ENCODE measurements at regions not wholly inside any gene's neighbourhood (a gene's known extent, or its start where the extent isn't known, plus 50 kb on each side); places are given as distances from the start of the nearest gene placed in this dataset.

DNA sequence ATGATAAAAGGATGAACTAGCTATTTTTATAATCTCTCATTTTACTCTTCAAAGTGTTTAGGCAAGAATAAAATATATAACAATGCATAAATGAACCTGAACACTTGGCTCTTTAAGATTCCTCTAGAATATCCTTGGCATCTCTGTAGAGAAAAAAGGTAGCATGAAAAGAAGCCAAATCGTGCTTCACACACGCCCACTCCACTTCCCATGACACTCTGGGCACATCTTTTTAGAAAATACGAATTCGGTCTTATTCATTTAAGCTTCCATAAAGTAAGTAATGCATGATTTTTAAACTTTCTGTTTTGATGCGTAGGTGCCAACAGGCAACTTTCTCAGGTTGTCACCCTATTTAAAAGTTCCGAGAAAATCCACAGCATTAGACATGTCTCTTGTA is 73.6 kb upstream of the SORBS2 start:
- H3K4me3 ChIP-seq = no peak overlapping the region
- no peaks in the 10 kb centered on the region for H3K36me3 ChIP-seq (ENCODE audit: insufficient read depth, low read length)
- no peak for DNase-seq (ENCODE audit: low read depth, low spot score)
- no peak overlapping the region for H3K27ac ChIP-seq
- H3K9me3 ChIP-seq (ENCODE audit: low read depth, low read length) = no peaks in the 10 kb centered on the region
- no peak overlapping the region for H3K9ac ChIP-seq (ENCODE audit: insufficient read length)
- TF ChIP-seq POLR2AphosphoS5 (IDR thresholded peaks at IDR 0.05; ENCODE audit: borderline replicate concordance, low read depth, low read length) (no peak), EZH2 (IDR thresholded peaks at IDR 0.05) (no peak), FOXP2 (optimal IDR thresholded peaks at IDR 0.05; ENCODE audit: control extremely low read depth, extremely low read length, insufficient read depth) (no peak)

DNA sequence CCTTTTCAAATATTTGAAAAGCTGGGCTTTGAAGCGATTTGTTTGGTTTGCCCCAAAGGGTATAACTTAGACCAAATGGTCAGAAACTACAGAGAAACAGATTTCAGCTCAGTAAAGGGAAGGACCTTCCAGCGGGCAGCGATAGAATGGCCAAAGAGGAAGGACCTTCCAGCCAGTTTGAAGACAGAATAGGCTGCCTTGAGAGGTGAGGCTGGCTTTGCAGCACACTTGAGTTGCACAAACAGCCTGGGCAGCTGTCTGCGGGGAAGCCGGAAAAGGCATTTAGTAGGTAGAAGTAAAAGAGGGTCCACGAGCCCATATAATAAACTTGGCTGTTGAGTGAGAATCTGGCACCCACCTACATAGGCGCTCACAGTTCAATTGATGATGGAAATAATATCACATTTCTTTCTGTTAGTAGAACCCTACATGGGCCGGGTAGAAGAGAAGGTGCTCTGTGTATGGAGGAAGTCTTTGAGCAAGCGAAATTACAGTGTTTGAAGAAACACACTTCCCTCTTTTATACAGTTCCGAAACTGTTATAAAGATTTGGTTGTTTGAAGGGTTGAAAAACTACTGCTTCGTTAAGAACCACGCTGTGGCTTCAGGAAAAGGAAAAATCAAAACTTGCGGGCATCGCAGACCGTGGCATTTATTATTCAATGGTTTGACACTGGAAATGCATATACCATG is 75.0 kb upstream of the SORBS2 start:
- H3K4me3 ChIP-seq = no peak overlapping the region
- H3K9me3 ChIP-seq (ENCODE audit: low read depth, low read length) = no peaks in the 10 kb centered on the region
- no peak overlapping the region for H3K27ac ChIP-seq
- H3K36me3 ChIP-seq (ENCODE audit: insufficient read depth, low read length) = no peaks in the 10 kb centered on the region
- TF ChIP-seq EZH2 (IDR thresholded peaks at IDR 0.05) = no peak
- TF ChIP-seq FOXP2 (optimal IDR thresholded peaks at IDR 0.05; ENCODE audit: control extremely low read depth, extremely low read length, insufficient read depth) = no peak
- no peak for TF ChIP-seq POLR2AphosphoS5 (IDR thresholded peaks at IDR 0.05; ENCODE audit: borderline replicate concordance, low read depth, low read length)
- H3K9ac ChIP-seq (ENCODE audit: insufficient read length) = no peak overlapping the region
- no peak for DNase-seq (ENCODE audit: low read depth, low spot score)

DNA sequence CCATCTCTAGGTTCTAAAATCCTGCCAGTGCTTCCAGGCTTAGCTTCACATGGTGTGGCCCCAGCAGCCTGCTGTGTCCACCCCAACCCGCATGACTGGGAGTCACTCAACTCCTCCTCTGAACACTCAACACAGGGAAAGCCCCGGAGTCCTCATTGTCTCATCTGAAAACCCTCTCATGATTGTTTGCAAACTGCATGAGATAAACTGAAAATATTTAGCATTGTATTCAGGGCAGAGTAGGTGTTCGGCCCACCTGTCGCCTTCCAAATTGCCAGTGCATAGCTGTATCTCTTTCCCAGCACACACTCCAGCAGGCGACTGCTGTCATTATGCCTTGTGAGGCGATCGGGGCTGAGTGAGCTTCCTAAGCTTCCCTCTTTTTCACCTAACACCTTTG is 76.7 kb upstream of the SORBS2 start:
- H3K36me3 ChIP-seq (ENCODE audit: insufficient read depth, low read length) = no peaks in the 10 kb centered on the region
- TF ChIP-seq FOXP2 (optimal IDR thresholded peaks at IDR 0.05; ENCODE audit: control extremely low read depth, extremely low read length, insufficient read depth) (no peak), EZH2 (IDR thresholded peaks at IDR 0.05) (no peak), POLR2AphosphoS5 (IDR thresholded peaks at IDR 0.05; ENCODE audit: borderline replicate concordance, low read depth, low read length) (no peak)
- H3K9ac ChIP-seq (ENCODE audit: insufficient read length) = no peak overlapping the region
- no peak overlapping the region for H3K27ac ChIP-seq
- no peak for DNase-seq (ENCODE audit: low read depth, low spot score)
- H3K9me3 ChIP-seq (ENCODE audit: low read depth, low read length) = no peaks in the 10 kb centered on the region
- H3K4me3 ChIP-seq = no peak overlapping the region

- no peak overlapping the region for H3K4me3 ChIP-seq
- H3K9ac ChIP-seq (ENCODE audit: insufficient read length) = no peak overlapping the region
- H3K36me3 ChIP-seq (ENCODE audit: insufficient read depth, low read length) = no peaks in the 10 kb centered on the region
- no peak for TF ChIP-seq POLR2AphosphoS5 (IDR thresholded peaks at IDR 0.05; ENCODE audit: borderline replicate concordance, low read depth, low read length)
- TF ChIP-seq EZH2 (IDR thresholded peaks at IDR 0.05) = no peak
- no peak for TF ChIP-seq FOXP2 (optimal IDR thresholded peaks at IDR 0.05; ENCODE audit: control extremely low read depth, extremely low read length, insufficient read depth)
- H3K9me3 ChIP-seq (ENCODE audit: low read depth, low read length) = no peaks in the 10 kb centered on the region
- no peak overlapping the region for H3K27ac ChIP-seq
- no peak for DNase-seq (ENCODE audit: low read depth, low spot score)
Observed at GRCh38 chr4:185889585-185889984, 77.6 kb upstream of the SORBS2 start.

DNA sequence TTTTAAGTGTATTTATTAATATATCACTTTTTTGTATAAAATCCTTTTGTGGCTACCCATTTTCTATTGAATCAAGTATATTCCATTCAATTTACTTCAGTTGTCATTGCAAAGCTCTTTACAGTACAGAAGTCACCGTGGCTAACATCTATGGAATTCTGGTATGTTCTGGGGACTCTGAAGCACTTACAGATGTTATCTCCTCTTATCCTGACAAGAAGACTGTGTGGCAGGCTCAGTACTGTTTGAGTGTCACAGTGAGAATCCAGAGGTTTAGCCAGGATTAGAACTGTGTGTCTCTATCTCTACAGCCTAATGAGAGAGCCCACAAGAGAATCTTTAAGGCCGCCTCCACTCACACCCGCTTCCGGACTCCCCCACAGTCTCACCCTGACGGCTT is 78.2 kb upstream of the SORBS2 start:
- Histone ChIP-seq H3K27ac (no peak overlapping the region), H3K36me3 (ENCODE audit: insufficient read depth, low read length) (no peaks in the 10 kb centered on the region), H3K9me3 (ENCODE audit: low read depth, low read length) (no peaks in the 10 kb centered on the region), H3K9ac (ENCODE audit: insufficient read length) (no peak overlapping the region), H3K4me3 (no peak overlapping the region)
- no peak for TF ChIP-seq EZH2 (IDR thresholded peaks at IDR 0.05)
- DNase-seq (ENCODE audit: low read depth, low spot score) = no peak

DNA sequence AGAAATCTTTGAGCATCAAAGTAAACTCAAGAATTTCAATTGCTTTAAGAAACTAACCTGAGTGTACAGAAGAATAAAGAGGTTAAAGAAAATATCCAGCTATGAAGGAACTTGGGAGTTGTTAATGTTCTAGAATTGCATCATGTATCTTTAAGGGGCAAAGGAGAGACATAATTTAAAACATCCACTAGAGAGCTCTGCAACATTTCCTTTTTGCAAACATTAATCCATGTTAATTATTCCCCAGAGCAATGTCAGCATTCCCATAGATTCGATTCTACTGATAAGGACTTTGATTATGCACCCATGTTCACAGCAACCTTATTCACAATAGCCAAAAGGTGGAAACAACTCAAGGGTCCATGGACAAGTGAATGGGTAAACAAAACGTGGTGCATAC is 80.2 kb upstream of the SORBS2 start:
- no peaks in the 10 kb centered on the region for H3K9me3 ChIP-seq (ENCODE audit: low read depth, low read length)
- H3K27ac ChIP-seq = no peak overlapping the region
- TF ChIP-seq EZH2 (IDR thresholded peaks at IDR 0.05) (no peak), POLR2AphosphoS5 (IDR thresholded peaks at IDR 0.05; ENCODE audit: borderline replicate concordance, low read depth, low read length) (no peak), FOXP2 (optimal IDR thresholded peaks at IDR 0.05; ENCODE audit: control extremely low read depth, extremely low read length, insufficient read depth) (no peak)
- H3K4me3 ChIP-seq = no peak overlapping the region
- no peak for DNase-seq (ENCODE audit: low read depth, low spot score)
- no peaks in the 10 kb centered on the region for H3K36me3 ChIP-seq (ENCODE audit: insufficient read depth, low read length)
- H3K9ac ChIP-seq (ENCODE audit: insufficient read length) = no peak overlapping the region

- H3K4me3 ChIP-seq = no peak overlapping the region
- H3K9me3 ChIP-seq (ENCODE audit: low read depth, low read length) = no peaks in the 10 kb centered on the region
- DNase-seq (ENCODE audit: low read depth, low spot score) = no peak
- H3K9ac ChIP-seq (ENCODE audit: insufficient read length) = no peak overlapping the region
- no peak overlapping the region for H3K27ac ChIP-seq
- no peaks in the 10 kb centered on the region for H3K36me3 ChIP-seq (ENCODE audit: insufficient read depth, low read length)
- TF ChIP-seq POLR2AphosphoS5 (IDR thresholded peaks at IDR 0.05; ENCODE audit: borderline replicate concordance, low read depth, low read length) (no peak), EZH2 (IDR thresholded peaks at IDR 0.05) (no peak), FOXP2 (optimal IDR thresholded peaks at IDR 0.05; ENCODE audit: control extremely low read depth, extremely low read length, insufficient read depth) (no peak)
Observed at GRCh38 chr4:185893500-185893899, 81.5 kb upstream of the SORBS2 start.

DNA sequence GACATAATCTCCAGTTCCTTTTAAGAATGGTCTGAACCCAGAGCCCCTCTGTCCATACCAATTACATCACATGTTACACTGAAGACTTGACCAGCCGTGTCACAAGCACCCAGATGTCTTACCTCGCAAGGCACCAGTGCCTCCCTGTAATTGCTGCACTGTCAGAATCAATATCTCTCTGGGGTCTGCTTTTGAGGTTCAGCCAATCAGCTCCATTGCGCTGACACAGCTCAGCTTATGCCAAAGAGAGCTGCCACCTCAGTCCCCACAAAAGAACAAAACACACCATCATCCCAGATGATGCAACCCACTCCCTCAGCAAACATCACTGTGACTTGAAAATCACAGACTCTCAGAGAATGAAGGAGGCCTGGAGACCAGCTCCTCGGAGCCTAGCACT is 82.5 kb upstream of the SORBS2 start:
- Histone ChIP-seq H3K36me3 (ENCODE audit: insufficient read depth, low read length) (no peaks in the 10 kb centered on the region), H3K9ac (ENCODE audit: insufficient read length) (no peak overlapping the region), H3K9me3 (ENCODE audit: low read depth, low read length) (no peaks in the 10 kb centered on the region), H3K4me3 (no peak overlapping the region), H3K27ac (no peak overlapping the region)
- no peak for DNase-seq (ENCODE audit: low read depth, low spot score)
- no peak for TF ChIP-seq FOXP2 (optimal IDR thresholded peaks at IDR 0.05; ENCODE audit: control extremely low read depth, extremely low read length, insufficient read depth)
- TF ChIP-seq EZH2 (IDR thresholded peaks at IDR 0.05) = no peak
- TF ChIP-seq POLR2AphosphoS5 (IDR thresholded peaks at IDR 0.05; ENCODE audit: borderline replicate concordance, low read depth, low read length) = no peak

DNA sequence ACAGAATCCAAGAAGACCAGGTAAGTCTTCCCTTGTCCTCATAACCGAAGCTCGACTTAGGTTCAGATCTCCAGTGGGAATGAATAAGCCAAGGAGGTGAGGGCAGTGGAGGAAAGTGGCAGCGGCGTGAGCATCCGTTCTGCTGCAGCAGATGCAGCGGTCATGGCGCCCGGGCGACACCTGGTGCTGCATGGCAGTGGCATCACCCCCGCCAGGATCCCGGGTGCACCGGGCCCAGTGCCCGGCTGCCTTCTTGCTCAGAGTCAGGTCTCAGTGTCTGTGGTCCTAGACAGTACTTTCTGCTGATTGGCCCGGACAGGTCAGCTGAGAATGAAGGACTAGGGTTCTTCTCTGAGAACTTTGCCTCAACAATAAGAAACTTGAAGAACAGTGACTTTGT is 83.4 kb upstream of the SORBS2 start:
- Histone ChIP-seq H3K4me3 (no peak overlapping the region), H3K9ac (ENCODE audit: insufficient read length) (no peak overlapping the region), H3K27ac (no peak overlapping the region), H3K36me3 (ENCODE audit: insufficient read depth, low read length) (no peaks in the 10 kb centered on the region), H3K9me3 (ENCODE audit: low read depth, low read length) (no peaks in the 10 kb centered on the region)
- no peak for TF ChIP-seq POLR2AphosphoS5 (IDR thresholded peaks at IDR 0.05; ENCODE audit: borderline replicate concordance, low read depth, low read length)
- TF ChIP-seq FOXP2 (optimal IDR thresholded peaks at IDR 0.05; ENCODE audit: control extremely low read depth, extremely low read length, insufficient read depth) = no peak
- TF ChIP-seq EZH2 (IDR thresholded peaks at IDR 0.05) = no peak
- no peak for DNase-seq (ENCODE audit: low read depth, low spot score)
